GM23248 (cell line): ENCODE measurements at regions not wholly inside any gene's neighbourhood (a gene's known extent, or its start where the extent isn't known, plus 50 kb on each side); places are given as distances from the start of the nearest gene placed in this dataset.

ENCODE experiments used
- DNase-seq: peaks from one replicate; pipeline ENCODE4 v3.0.0-alpha.2; 2015
- H2AFZ ChIP-seq: fragments of 200-600 bp; sonication (generic); 2 replicates; pipeline ENCODE4 v1.6.1; 2016; ENCODE audit warnings: antibody characterized with exemption
- H3F3A ChIP-seq: fragments of 200-600 bp; sonication (generic); 2 replicates; pipeline ENCODE4 v1.6.1; 2016; ENCODE audit warnings: mild to moderate bottlenecking, antibody characterized with exemption, mixed run types; ENCODE audit not compliant: insufficient read depth
- H3K27ac ChIP-seq: fragments of 200-600 bp; sonication (generic); 2 replicates; pipeline ENCODE4 v1.5.1; 2016; ENCODE audit warnings: mild to moderate bottlenecking
- H3K27me3 ChIP-seq: fragments of 200-600 bp; sonication (generic); replicated peaks from 2 replicates; pipeline ENCODE4 v1.6.1; 2016; ENCODE audit warnings: mild to moderate bottlenecking; ENCODE audit not compliant: insufficient read depth
- H3K36me3 ChIP-seq: fragments of 200-600 bp; sonication (generic); 2 replicates; pipeline ENCODE4 v1.6.1; 2016; ENCODE audit warnings: low read depth, mild to moderate bottlenecking
- H3K4me1 ChIP-seq: fragments of 200-600 bp; sonication (generic); 2 replicates; pipeline ENCODE4 v1.6.1; 2016; ENCODE audit warnings: mild to moderate bottlenecking; ENCODE audit not compliant: insufficient read depth
- H3K4me2 ChIP-seq: fragments of 200-600 bp; sonication (generic); one replicate; pipeline ENCODE4 v1.6.1; 2016; ENCODE audit warnings: mild to moderate bottlenecking; ENCODE audit not compliant: unreplicated experiment
- H3K4me3 ChIP-seq: fragments of 200-600 bp; sonication (generic); 2 replicates; pipeline ENCODE4 v1.5.1; 2016; ENCODE audit warnings: mild to moderate bottlenecking
- H3K79me2 ChIP-seq: fragments of 200-600 bp; sonication (generic); 2 replicates; pipeline ENCODE4 v1.6.1; 2016; ENCODE audit warnings: mild to moderate bottlenecking; ENCODE audit not compliant: insufficient read depth
- H3K9ac ChIP-seq: fragments of 200-600 bp; sonication (generic); 2 replicates; pipeline ENCODE4 v1.6.1; 2016; ENCODE audit warnings: mild to moderate bottlenecking
- H3K9me2 ChIP-seq: fragments of 200-600 bp; sonication (generic); 2 replicates; pipeline ENCODE4 v1.6.1; 2016; ENCODE audit warnings: mixed run types, mild to moderate bottlenecking, moderate library complexity; ENCODE audit not compliant: insufficient read depth
- H3K9me3 ChIP-seq: fragments of 200-600 bp; sonication (generic); one replicate; pipeline ENCODE4 v1.6.1; 2017; ENCODE audit warnings: low read depth
- H4K20me1 ChIP-seq: fragments of 200-600 bp; sonication (generic); 2 replicates; pipeline ENCODE4 v1.6.0; 2016; ENCODE audit not compliant: insufficient read depth
- EZH2 ChIP-seq: fragments of 200-600 bp; sonication (generic); IDR thresholded peaks from 2 replicates; pipeline ENCODE4 v1.6.1; 2018; ENCODE audit warnings: antibody characterized with exemption, mild to moderate bottlenecking; ENCODE audit not compliant: insufficient read depth, poor library complexity, severe bottlenecking
- EZH2phosphoT487 ChIP-seq: fragments of 200-600 bp; sonication (generic); IDR thresholded peaks from 2 replicates; pipeline ENCODE4 v1.6.1; 2018; ENCODE audit warnings: antibody characterized with exemption, moderate library complexity, mild to moderate bottlenecking, low read depth; ENCODE audit not compliant: insufficient read depth
- WGBS, 2 experiments: methylation state at CpG; one replicate each; pipeline ENCODE4 v1.1.6; 2015 to 2017; ENCODE audit warnings: low lambda C conversion rate in 2 of 2, low coverage in 1 of 2; ENCODE audit errors: missing lambda C conversion rate in 2 of 2; 5-methylcytosine and 5-hydroxymethylcytosine counted together
- in situ Hi-C: fragments of 300-500 bp; cut with MboI; formaldehyde crosslinking; loops from 2 replicates; pipeline ENCODE4 v1.15.0; 2020

DNA sequence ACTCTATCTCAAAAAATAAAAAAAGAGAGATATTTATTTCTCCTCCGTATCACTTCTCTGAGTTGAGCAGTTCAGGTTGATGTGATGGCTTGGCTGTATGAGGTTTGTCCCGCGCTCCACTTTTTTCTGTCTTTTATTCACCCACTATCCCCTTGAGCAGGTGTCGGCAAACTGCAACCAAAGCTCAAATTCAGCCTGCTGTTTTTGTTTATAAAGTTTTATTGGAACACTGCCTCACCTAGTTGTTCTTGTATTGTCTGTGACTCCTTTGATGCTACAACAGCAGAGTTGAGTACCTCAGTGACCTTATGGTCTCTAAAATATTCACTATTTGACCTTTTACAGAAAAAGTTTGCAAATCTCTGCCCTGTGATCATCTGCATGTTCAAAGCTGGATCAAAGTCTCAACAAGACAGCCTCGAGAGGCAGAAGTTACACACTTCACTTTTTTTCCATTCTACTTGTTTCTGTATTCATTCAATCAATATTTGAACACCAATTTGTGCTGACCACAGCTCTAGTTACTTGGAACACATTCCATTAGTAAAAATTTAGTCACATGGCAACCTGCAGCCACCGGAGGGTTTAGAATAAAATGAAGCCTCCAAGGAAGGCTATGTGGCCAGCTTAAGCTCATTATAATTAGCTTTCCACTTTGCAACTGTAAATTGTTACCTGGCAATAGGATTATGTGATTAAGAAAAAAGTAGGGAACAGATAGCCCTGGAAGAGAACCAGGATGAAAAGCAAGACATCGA is 945.8 kb downstream of the KCNJ2 start:
- TF ChIP-seq EZH2phosphoT487 (no peak), EZH2 (no peak)
- H2AFZ ChIP-seq: no peak overlapping the region
- no peak overlapping the region for H3K27ac ChIP-seq
- no peak overlapping the region for H3K9ac ChIP-seq
- no peak overlapping the region for H3K4me3 ChIP-seq
- H3K9me3 ChIP-seq: no peaks in the 10 kb centered on the region
- no peaks in the 10 kb centered on the region for H3K79me2 ChIP-seq
- no peaks in the 10 kb centered on the region for H3K4me1 ChIP-seq
- in situ Hi-C loops: loop anchor here (25.0 kb wide), 1 partner anchor 1422 kb away; no protein-coding TSS in a partner anchor
- WGBS, 2 experiments: 54 to 57% methylated on average over 7 of the region's 7 CpGs
- no peaks in the 10 kb centered on the region for H3K36me3 ChIP-seq
- H4K20me1 ChIP-seq: no peaks in the 10 kb centered on the region
- H3K9me2 ChIP-seq: no peaks in the 10 kb centered on the region
- DNase-seq: no peak
- H3K4me2 ChIP-seq: no peak overlapping the region
- H3F3A ChIP-seq: no peaks in the 10 kb centered on the region
- H3K27me3 ChIP-seq: no peaks in the 10 kb centered on the region

DNA sequence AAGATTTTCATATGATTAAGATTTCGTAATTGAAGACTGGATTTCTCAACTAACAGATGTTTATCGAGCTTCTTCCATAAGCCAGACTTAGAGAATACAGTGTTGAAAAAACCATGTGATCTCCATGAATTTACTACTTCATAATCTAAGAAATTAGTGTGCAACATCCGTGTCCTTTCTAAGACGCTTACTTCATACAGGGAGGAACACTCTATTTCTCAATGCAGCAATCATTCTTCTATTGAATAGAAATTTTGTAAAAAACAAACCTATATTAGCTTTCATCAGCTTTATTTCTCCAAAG is 946.3 kb downstream of the KCNJ2 start:
- Histone ChIP-seq H3K4me3 (no peak overlapping the region), H3K27me3 (no peaks in the 10 kb centered on the region), H3K4me2 (no peak overlapping the region), H4K20me1 (no peaks in the 10 kb centered on the region), H3K36me3 (no peaks in the 10 kb centered on the region), H3K79me2 (no peaks in the 10 kb centered on the region), H3K27ac (no peak overlapping the region), H3K9me3 (no peaks in the 10 kb centered on the region), H3F3A (no peaks in the 10 kb centered on the region), H3K9ac (no peak overlapping the region), H3K4me1 (no peaks in the 10 kb centered on the region), H3K9me2 (no peaks in the 10 kb centered on the region), H2AFZ (no peak overlapping the region)
- 14 to 21% methylated on average over 4 of the region's 4 CpGs for WGBS, 2 experiments
- DNase-seq: peak; percentile 35
- TF ChIP-seq EZH2 (no peak), EZH2phosphoT487 (no peak)
- in situ Hi-C loops: loop anchor here (25.0 kb wide), 1 partner anchor 1422 kb away; no protein-coding TSS in a partner anchor

DNA sequence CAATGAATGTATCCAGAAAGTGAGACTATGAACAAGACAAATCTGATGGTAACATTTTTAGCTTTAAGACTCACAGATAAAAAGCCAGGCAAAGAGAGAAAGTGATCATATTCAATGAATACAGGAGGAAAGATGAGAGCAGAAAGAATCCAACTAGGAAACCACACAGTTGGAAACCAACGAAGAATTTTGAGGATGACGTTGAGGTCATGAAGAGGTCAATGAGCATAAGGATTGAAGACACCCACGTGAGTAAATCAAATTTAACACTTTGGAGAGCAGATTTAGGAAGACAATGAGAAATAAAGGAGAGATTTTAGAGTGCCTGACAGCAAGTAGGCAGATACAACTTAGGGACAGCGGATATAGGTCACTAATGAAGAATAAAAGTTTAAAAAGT is 948.1 kb downstream of the KCNJ2 start:
- H3K27me3 ChIP-seq: no peaks in the 10 kb centered on the region
- 56 to 57% methylated on average over 4 of the region's 4 CpGs for WGBS, 2 experiments
- no peaks in the 10 kb centered on the region for H4K20me1 ChIP-seq
- no peak for DNase-seq
- H3K9me3 ChIP-seq: no peaks in the 10 kb centered on the region
- H3K4me2 ChIP-seq: no peak overlapping the region
- no peak overlapping the region for H3K4me3 ChIP-seq
- H3K4me1 ChIP-seq: no peaks in the 10 kb centered on the region
- in situ Hi-C loops: loop anchor here (25.0 kb wide), 1 partner anchor 1420 kb away; no protein-coding TSS in a partner anchor
- H3K9me2 ChIP-seq: no peaks in the 10 kb centered on the region
- no peaks in the 10 kb centered on the region for H3K36me3 ChIP-seq
- H3F3A ChIP-seq: no peaks in the 10 kb centered on the region
- H3K79me2 ChIP-seq: no peaks in the 10 kb centered on the region
- H3K9ac ChIP-seq: no peak overlapping the region
- TF ChIP-seq EZH2 (no peak), EZH2phosphoT487 (no peak)
- no peak overlapping the region for H2AFZ ChIP-seq
- no peak overlapping the region for H3K27ac ChIP-seq

DNA sequence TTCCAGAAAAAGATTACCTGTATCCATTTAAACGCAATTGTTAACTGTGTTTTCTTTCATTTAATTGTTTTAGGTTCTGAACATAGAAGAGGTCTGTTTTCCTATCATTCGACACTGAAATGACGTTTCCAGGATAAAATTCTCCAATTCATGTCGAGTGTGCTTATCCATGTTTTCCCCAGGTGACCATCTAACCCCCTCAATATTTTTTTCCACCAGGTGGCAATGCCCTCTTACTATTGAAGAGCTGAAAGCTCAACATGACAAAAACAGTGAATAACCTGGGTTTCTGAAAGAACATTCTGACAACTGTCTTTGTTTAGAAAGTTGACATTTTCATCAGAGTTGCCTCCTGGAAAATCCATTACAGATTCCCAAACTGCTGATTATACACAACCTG is 948.7 kb downstream of the KCNJ2 start:
- H3K27me3 ChIP-seq: no peaks in the 10 kb centered on the region
- TF ChIP-seq EZH2phosphoT487 (no peak), EZH2 (no peak)
- no peak overlapping the region for H3K9ac ChIP-seq
- H2AFZ ChIP-seq: no peak overlapping the region
- no peaks in the 10 kb centered on the region for H4K20me1 ChIP-seq
- no peaks in the 10 kb centered on the region for H3K9me3 ChIP-seq
- H3F3A ChIP-seq: no peaks in the 10 kb centered on the region
- DNase-seq: peak; percentile 13
- H3K4me3 ChIP-seq: no peak overlapping the region
- in situ Hi-C loops: loop anchor here (25.0 kb wide), 1 partner anchor 1419 kb away; no protein-coding TSS in a partner anchor
- H3K4me2 ChIP-seq: no peak overlapping the region
- H3K79me2 ChIP-seq: no peaks in the 10 kb centered on the region
- 85 to 90% methylated on average over 4 of the region's 4 CpGs for WGBS, 2 experiments
- no peak overlapping the region for H3K27ac ChIP-seq
- no peaks in the 10 kb centered on the region for H3K4me1 ChIP-seq
- no peaks in the 10 kb centered on the region for H3K9me2 ChIP-seq
- no peaks in the 10 kb centered on the region for H3K36me3 ChIP-seq

DNA sequence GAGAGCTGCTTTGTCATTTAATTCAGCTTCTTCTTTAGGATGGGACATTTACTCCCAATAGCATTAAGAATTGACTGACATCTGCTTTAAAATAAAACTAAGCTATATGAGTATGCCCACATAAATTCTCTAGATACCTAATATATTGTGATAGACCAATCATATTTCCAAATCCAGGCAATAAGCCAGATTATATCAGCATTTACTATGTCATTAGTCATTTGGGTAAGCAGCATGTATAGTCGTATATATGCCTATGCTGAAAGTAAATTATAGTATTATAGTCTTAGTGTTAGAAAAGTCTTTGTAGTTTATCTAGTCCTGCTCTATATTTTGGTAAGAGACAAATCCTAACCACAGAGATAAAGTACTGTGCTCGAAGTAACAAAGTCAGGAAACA is 958.1 kb downstream of the KCNJ2 start:
- no peak for DNase-seq
- H3K27ac ChIP-seq: no peak overlapping the region
- H3F3A ChIP-seq: no peaks in the 10 kb centered on the region
- no peaks in the 10 kb centered on the region for H3K4me1 ChIP-seq
- H3K9ac ChIP-seq: no peak overlapping the region
- H3K4me2 ChIP-seq: no peak overlapping the region
- H3K9me3 ChIP-seq: no peaks in the 10 kb centered on the region
- no peak for TF ChIP-seq EZH2
- in situ Hi-C loops: no loop called here
- no peak overlapping the region for H3K4me3 ChIP-seq
- H3K27me3 ChIP-seq: no peaks in the 10 kb centered on the region
- WGBS, 2 experiments: 46 to 49% methylated on average over 2 of the region's 2 CpGs
- H3K79me2 ChIP-seq: no peaks in the 10 kb centered on the region
- H4K20me1 ChIP-seq: no peaks in the 10 kb centered on the region
- H2AFZ ChIP-seq: no peak overlapping the region
- H3K9me2 ChIP-seq: no peaks in the 10 kb centered on the region
- H3K36me3 ChIP-seq: no peaks in the 10 kb centered on the region
